GM19240 (cell line): ENCODE measurements at regions not wholly inside any gene's neighbourhood (a gene's known extent, or its start where the extent isn't known, plus 50 kb on each side); places are given as distances from the start of the nearest gene placed in this dataset.

Source experiments
- DNase-seq: peaks from one replicate; pipeline ENCODE4 v3.0.0; 2011; ENCODE audit warnings: low spot score; ENCODE audit not compliant: insufficient read length

DNA sequence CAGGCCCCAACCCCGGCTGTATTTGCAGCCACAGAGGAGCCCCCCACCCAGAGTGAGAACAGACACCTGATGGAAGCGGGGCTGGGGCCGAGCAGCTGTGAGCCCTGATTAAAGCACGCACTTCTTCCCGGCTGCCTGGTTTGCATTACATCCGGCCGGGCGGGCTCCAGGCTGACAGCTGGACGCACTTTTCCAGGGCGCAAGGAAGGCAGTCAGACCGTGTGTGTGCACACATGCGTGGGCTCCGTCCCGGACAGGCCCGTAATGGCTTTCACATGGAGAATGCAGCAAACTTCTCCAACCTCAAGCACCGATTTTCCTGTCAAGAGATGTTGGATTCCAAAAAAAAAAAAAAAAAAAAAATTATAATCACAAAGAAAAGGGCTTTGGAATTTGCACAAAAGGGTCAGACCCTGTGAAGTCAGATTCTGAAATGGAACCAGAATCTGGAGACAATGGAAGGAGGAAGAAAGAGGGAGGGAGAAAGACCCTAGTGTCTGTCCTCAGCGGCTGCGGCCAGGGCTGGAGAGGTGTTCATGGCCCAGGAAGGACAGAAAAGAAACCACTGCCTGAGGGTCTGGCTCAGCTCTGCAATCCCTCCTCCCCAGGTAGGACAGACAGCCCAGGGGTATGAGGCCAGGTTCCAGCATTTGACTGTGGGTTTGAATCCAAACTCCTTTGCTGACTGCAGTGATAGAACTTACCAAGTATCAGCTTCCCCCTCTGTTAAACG is 365.5 kb downstream of the MN1 start:
- DNase-seq, result no peak

DNA sequence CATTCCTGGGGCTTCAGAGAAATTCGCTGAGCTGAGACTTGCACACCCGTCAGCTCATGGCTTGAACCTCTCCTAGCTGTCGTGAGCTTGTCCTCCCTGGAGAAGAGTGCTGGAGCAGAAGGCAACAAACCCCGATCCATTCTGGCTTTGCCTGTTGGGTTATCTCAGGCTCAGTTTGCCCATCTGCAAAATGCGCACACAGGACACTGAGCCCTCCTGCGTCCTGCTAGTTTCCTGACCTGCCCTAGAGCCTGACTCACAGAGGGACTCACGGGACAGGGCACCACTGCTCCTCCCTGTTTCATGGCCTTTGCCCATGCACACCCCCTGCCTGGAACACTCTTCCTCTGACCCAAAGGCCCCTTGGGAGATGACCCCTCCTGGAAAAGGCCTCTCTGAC is 365.0 kb downstream of the MN1 start:
- no peak for DNase-seq

DNA sequence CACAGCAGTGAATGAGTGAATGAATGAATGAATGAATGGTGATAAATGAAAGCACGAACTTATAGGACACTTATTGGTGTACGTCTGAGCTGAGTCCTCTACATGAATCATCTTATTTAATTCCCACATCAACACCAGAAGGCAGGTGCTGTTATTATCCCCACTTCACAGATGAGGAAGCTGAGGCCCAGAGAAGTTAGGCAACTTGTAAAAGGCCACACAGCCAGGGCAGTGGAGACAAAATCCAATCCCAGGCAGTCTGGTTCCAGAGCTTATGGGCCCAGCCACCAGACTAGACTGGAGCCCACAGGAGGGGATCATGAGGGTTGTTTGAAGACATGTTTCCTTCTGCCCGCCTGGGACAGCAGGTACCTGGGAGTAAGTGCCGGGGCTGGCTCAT is 364.0 kb downstream of the MN1 start:
- DNase-seq, result no peak

DNA sequence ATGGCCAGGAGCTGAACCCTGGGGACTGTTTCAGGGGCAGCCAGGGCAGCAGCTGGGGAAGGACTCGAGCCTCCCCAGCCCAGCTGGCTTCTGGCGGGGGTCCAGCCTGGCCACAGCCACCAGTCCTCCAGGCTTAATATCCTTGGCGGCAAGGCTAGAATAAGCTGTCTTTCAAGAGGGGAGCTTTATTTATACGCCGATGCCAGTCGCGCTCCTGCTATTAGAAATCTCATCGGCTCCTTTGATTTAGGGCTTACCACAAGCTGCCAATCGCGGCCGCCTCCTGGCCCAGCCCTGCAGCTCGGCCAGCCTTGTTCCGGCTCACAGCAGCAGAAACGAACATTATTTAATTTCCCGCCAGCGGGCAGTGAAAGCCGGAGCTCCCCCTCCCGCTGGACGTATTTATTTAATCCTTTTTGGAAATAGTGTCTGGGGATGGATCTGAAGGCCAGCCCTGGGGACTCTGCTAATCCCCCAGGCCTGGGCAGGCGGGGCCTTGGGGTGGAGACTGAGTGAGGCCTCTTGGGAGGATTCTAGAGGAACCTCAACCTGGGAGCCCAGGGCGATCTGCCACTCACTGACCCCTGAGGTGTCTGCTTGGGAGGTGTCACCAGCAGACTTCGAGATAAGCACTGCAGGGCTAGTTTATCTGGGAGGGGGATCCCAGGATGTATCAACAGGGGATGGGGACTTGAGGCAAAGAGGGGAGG is 363.1 kb downstream of the MN1 start:
- no peak for DNase-seq

DNA sequence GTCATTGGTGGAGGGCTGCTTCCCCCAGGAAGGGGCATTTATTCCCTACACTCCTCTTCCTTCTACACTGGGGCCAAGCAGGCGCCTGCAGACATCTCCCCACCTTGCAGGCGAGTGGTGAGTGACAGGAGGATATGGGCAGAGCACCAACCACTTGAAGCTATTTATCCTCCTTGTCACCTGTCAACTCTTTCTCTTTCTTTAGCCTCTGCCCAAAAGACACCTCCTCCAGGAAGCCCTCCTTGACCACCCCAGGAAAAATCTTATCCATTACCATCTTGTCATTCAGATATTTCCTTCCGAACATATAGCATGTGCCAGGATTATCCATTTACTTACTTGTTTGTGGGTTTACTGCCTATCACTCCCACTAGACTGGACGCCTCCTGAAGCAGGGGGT is 362.4 kb downstream of the MN1 start:
- DNase-seq, result no peak

DNA sequence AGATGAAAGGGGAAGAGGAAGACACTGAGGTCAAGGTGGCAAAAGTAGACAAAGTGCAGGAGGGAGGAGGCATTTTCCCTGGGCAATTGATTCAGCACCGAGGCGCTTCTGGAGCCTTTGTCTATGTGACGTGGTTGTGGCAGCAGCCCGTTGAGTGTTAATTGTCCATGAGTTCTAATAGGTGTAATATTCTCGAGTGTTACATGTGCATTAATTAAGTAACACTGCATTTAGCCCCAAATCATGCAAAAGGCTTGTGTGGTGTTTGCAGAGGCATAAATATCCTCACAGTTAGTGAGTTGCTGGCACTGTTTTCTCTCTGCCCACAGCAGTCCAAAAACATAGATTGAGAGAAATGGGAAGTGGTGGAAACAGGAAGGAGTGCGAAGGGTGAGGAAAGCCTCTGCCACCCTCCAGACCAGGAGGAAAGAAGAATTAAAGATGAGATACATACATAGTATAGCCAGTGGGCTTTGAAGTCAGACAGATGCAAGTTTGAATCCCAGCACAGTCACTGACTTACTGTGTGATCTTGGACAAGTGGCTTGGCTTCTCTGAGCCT is 361.2 kb downstream of the MN1 start:
- DNase-seq, result no peak

DNA sequence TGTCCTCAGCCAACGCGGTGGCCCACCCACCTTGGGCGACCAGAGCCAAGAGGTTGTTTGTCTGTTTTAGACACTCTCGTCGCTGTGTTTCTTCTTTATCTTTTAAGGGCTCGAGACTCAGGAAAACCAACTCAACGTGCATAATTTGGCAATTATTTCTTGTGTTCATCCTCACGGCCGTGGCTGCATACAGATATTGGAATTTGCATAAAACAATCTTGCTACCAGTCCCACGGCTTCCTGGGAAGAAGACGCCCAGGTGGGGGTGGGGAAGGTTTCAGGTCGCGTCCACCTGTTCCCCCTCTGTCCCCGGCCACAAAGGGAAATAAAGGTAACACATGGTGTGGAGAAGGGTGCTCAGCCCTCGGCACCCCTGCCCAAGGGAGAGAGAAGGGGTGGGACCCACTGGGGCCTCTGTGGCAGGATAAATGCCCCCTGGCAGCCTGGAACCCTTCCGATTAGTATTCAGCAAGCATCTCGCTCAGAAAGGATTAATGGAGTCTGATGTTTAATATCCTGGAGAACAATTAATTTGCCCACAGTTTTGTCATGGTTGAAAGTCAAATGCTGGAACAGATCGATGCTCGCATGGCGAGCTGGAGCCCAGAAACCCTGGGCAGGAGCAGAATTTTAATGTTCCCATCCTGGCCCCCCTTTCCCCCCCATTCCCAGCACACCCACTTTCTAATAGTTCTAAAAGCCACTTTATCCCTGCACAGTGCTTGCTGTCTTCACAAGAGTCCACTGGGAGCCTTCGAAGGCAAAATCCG is 359.7 kb downstream of the MN1 start:
- no peak for DNase-seq

DNA sequence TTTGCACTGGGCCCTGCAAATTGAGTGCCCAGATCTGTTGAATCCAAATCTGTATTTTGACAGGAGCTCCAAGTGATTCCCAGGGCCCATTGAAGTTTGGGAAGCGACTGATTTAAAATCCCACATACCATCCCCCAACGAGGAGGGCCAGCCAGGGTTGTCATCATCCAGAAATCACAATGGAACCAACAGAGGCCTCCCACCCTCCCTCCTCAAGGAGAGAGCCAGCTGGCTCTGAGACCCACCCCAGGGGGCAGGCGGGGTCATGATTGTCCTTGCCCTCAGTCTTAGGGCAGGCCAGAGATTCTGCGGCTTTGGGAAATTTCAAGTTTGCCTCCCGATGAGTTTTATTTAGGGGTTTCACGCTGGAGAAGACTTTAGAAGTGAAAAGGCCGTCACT is 358.2 kb downstream of the MN1 start:
- DNase-seq, result no peak

DNA sequence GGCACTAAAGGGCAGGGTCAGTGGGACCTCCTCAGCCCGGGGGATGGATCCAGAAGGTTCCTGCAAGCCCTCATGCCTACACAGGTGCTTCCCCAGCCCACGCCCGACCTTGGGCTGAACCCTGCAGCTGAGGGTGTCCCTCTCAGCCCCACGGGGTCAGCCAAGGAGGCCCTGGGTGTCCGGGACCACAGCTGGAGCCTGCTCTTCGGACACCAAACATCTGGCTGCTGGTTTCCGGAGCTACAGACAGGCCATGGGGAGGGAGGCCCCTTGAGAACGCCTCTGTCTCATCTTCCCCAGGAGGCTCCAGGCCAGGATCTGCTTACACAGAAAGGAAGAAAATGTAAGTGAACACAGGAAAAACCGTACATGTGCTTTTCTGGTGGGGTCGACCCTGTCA is 355.7 kb downstream of the MN1 start:
- no peak for DNase-seq

DNA sequence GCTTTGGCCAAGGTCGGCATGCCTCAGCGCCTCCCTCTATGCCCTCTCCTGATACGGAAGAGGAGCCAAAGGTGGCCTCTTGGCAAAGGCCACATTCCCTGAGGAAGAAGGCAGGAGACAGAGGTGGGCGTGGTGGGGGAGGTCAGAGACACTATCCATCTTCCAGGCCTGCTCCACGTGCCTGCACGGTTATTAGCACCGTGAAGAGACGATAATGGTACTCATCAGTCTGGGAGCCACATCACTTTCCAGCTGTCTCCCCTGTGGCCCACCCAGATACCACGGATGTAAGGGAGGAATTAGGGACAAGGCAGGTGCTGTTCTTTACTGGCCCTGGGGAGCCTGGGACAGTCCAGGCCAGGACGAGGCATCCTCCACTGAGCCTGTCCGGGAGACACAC is 354.3 kb downstream of the MN1 start:
- no peak for DNase-seq

DNA sequence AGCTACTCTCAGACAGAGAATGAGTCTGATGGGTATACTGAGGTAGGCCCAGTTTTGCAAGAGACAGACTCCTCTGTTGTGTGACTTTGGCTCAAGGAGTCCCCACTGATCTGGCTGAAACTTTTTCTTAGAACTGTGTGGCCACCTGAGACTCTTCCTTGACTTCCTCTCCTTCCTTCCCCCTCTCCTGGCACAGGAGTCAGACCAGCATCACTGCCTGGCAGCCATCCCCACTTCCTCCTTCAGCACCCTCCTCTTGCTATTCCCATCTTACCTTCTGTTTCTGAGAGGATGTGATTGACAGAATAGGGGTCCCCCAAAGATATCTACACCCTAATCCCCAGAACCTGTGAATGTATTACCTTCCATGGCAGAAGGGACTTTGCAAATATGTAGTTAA is 351.1 kb downstream of the MN1 start:
- DNase-seq, result no peak

DNA sequence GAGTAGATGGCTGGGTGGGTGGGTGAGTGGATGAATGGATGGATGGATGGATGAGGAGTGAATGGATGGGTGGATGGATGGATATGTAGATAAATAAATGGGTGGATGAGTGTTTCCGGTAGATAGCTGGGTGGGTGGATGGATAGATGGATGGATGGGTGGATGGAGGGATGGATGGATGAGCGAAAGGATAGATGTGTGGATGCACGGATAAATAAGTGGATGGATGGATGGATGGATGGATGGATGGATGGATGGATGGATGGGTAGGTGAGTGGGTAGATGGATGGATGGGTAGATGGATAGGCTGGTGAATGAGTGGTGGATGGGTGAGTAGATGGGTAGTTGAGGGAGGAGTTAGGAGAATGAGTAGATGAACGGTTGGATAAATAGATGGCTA is 349.3 kb downstream of the MN1 start:
- DNase-seq, result no peak

DNA sequence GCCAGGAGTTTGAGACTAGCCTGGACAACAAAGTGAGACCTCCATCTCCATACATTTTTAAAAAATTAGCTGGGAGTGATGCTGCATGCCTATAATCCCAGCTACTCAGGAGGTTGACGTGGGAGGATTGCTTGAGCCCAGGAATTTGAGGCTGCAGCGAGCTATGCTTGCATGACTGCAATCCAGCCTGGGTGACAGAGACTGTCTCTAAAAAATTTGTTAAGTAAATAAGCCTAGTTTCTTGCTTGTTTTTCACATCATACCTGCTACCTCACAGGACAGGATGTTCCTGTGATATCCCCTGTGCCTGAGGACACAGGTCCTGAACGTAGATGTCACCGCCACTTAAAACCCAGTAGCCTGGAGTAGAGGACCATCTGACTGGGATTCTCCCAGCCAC is 348.6 kb downstream of the MN1 start:
- no peak for DNase-seq

DNA sequence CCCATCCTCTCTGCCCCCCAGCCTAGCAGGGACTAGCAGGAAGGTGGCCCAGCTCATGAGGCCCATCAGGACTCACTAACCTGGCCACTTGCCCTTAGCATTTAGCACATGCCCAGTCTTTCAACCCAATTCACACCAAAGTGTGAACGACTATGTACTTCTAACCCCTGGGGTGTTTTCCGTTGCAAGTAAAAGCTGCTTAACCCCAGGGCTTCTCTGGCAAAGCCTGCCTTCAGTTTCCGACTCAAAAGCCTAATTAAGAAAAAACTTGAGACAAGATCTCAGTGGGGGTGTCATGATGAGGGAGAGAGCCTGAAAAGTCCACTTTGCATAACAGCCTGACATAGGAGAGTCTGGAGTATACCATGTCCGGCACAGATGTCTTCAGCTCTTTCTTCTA is 347.8 kb downstream of the MN1 start:
- DNase-seq, result no peak

DNA sequence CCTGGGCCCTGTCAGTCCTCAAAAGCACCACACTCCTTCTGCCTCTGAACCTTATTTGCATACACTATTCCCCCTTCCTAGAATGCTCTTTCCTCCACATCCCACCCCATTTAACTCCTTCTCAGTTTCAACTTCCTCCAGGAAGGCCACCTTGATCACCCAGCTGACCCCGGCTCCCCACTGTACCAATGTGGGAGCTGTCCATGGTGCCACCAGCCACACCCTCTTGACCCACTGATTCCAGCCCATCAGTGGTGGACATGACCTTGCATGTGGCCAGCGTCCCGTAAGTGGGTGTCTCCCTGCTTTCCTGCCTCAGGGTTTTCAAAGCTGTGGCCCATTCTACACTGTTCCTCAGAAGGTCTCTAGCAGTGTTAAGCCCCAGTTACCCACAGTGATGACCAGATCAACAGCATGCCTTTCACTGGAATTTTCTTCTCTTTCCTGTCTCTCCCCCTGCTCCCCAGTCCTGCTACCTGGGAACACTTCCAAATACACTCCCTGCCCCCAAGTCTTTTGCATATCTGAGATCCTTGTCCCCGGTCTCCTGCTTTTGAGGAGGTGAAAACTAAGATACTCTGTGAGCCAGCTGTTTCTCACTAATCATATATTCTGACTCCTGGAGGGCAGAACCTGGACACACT is 346.6 kb downstream of the MN1 start:
- DNase-seq, result no peak

DNA sequence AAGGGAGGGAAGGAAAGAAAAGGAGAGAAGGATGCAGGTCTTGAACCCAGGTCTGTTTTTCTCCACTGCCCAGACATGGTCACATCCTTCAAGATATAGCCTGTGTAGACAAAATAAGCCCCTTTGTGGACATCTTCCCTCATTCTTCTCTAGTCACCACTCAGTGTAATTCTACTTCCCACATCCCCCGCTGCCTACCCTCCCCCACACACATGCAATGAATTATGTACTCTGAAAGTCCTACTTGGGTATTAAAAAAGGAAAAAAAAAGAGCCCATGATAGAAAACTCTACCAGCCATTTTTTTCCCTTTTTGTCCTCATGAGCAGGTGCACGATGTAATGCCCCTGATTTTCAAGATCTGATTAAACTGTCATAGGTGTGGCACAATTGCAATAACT is 346.0 kb downstream of the MN1 start:
- DNase-seq, result no peak

DNA sequence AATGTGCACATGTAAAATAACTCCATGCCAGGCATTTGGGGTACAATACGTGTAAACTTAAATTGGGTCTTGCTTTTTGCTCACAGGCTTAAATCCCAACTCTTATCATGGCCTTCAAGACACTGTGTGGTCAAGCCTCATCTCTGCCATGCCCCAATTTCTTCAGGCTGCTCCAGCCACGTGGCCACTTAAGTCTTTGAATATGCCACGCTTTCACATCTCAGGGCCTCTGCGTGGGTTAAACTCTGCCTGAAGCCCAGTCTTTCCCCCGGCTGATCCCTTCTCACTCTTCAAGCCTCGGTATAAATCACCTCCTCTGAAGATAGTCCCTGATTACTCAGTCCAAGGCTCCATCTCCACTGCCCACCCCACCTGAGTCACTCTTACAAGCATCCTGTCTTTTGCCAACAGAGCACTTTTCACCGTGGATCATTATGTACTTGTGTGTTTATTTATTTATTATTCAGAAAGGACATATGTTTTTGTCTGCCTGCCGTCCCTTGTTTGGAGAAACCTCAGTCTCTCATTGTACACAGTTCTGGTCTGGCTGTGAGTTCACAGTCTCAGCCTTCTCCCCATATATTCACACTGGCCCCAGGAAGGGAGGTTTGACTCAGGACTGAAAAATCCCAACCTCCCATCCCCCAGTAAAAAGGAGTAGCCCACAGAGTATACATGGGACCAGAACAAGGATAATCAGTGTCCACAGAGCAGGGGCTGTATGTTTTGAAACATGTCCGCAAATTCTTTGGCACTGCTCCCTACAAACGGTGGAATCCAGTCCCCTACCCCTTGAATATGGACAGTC is 344.7 kb downstream of the MN1 start:
- DNase-seq, result no peak

DNA sequence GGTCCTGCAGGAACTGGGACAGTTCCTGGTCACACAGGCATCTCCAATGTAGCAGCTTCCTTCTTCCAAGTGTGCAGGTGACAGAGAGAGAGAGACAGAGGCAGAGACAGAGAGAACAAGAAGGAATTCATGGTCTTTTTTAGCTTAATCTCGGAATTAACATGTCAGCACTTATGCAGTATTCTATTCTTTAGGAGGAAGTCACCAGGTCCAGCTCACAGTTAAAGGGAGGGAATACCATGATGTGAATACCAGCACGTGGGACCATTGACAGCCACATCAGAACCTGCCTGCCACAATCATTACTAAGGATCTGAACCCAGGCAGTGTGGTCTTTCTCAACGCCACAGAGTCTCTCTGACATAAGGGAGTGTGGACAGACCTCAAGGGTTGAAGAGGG is 341.6 kb downstream of the MN1 start:
- DNase-seq, result no peak

DNA sequence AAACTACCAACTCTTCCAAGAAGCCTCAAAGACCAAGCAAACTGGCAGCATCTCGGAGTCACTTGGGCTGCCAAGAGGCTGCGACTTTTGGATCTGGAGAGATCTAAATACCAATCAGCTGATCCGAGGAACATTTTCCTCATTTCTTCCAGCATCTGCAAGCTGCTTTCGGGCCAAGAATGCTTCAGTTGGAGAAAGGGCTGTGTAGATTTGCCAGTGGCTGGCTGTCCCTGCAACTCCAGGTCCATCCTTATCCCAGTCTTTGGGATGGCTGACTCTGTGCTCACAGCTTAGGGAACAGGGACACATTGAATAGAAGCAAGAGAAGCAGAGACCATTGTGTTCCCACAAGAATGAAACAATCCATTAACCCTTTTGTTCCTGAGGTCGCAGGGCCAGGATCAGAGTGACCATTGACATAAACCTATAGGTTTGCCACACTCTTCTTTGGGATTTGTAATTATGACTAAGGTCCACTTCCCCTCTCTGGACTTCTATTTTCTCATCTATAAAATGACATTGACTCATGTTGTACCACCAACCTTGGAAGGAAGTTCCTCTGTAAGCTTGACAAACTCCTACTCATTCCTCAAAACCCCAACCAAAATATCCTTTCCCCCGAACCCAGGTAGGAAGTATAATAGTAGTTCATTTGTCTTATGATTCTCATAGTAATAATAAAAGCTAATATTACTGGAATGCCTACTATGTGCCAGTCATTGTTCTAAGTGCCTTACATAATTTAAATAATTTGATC is 340.8 kb downstream of the MN1 start:
- no peak for DNase-seq

DNA sequence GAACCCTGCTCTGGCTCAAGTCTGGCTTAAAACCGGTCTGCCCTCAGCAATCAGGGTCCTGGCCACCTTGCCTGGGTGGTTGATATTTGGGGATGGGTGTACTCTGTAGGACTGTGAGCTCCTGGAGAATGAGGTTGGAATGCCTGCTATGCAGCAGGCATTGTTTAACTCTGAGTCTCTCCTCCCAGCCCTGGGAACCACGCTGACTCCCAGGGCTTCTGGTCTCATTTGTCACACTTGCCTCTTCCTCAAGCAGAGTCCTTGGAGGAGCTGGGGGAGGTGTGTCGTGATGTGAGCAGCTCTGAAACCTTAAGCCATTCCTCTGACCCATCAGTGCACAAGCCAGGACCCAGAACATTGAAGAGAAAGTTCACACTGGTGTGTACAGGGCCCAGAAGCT is 340.1 kb downstream of the MN1 start:
- DNase-seq, result no peak
